ENCODE measurements at regions not wholly inside any gene's neighbourhood (a gene's known extent, or its start where the extent isn't known, plus 50 kb on each side); places are given as distances from the start of the nearest gene placed in this dataset.
A peak's percentile ranks its signal among the peaks of the same experiment; 100 is the strongest.

- Histone ChIP-seq H3K9ac (ENCODE audit: low read depth, low read length) (no peak overlapping the region), H3K4me3 (ENCODE audit: low read depth in 1 of 2, low read length in 2 of 2) (no peak overlapping the region), H3K4me1 (ENCODE audit: insufficient read depth, low read length) (no peaks in the 10 kb centered on the region), H3K9me3 (ENCODE audit: insufficient read depth, low read length, severe bottlenecking) (no peaks in the 10 kb centered on the region), H3K27me3 (ENCODE audit: insufficient read depth, low read length, poor library complexity) (no peaks in the 10 kb centered on the region), H4K20me1 (ENCODE audit: insufficient read depth, low read length) (no peaks in the 10 kb centered on the region), H3K36me3 (ENCODE audit: insufficient read depth, low read length) (no peaks in the 10 kb centered on the region), H3K27ac (ENCODE audit: low read length) (no peak overlapping the region), H3K79me2 (ENCODE audit: insufficient read depth, low read length) (no peaks in the 10 kb centered on the region), H2AFZ (ENCODE audit: low read depth, low read length) (no peak overlapping the region), H3K4me2 (ENCODE audit: insufficient read depth, low read length) (no peak overlapping the region)
- no peak for TF ChIP-seq EZH2 (IDR thresholded peaks at IDR 0.05; ENCODE audit: borderline replicate concordance, low read depth, low read length, severe bottlenecking)
- TF ChIP-seq, protein P1, sequence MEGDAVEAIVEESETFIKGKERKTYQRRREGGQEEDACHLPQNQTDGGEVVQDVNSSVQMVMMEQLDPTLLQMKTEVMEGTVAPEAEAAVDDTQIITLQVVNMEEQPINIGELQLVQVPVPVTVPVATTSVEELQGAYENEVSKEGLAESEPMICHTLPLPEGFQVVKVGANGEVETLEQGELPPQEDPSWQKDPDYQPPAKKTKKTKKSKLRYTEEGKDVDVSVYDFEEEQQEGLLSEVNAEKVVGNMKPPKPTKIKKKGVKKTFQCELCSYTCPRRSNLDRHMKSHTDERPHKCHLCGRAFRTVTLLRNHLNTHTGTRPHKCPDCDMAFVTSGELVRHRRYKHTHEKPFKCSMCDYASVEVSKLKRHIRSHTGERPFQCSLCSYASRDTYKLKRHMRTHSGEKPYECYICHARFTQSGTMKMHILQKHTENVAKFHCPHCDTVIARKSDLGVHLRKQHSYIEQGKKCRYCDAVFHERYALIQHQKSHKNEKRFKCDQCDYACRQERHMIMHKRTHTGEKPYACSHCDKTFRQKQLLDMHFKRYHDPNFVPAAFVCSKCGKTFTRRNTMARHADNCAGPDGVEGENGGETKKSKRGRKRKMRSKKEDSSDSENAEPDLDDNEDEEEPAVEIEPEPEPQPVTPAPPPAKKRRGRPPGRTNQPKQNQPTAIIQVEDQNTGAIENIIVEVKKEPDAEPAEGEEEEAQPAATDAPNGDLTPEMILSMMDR (IDR thresholded peaks at IDR 0.05; ENCODE audit: borderline replicate concordance, extremely low read depth, low read length, poor library complexity, severe bottlenecking): peak; percentile 62
- DNase-seq (peak; percentile 41), ATAC-seq (ENCODE audit: insufficient read depth, low read depth) (peak; percentile 69)
These were observed 88.8 kb upstream of the ESX1 start for GRCh38 chrX:104343428-104344129.

DNA sequence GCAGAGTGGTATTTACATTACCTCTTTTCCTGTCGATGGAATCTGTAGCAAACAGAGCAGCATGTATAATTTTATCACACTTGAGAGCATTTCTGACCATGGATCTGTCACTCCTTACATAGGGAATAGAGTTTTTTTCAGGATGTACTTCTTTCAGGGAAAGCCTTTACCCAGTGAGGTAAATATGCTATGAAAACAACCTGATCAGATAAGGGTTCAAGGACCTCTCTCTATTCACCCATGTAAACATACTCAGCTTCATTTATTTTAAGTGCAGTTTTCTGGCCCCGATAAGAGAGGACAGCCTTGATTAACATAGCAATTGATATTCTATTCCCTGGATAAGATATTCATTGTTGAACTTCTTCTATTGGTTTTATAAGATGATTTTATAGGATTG, 87.3 kb upstream of the ESX1 start:
- Histone ChIP-seq H3K9me3 (ENCODE audit: insufficient read depth, low read length, severe bottlenecking) (no peaks in the 10 kb centered on the region), H3K9ac (ENCODE audit: low read depth, low read length) (no peak overlapping the region), H3K4me1 (ENCODE audit: insufficient read depth, low read length) (no peaks in the 10 kb centered on the region), H3K79me2 (ENCODE audit: insufficient read depth, low read length) (no peaks in the 10 kb centered on the region), H3K27ac (ENCODE audit: low read length) (no peak overlapping the region), H4K20me1 (ENCODE audit: insufficient read depth, low read length) (no peaks in the 10 kb centered on the region), H2AFZ (ENCODE audit: low read depth, low read length) (no peak overlapping the region), H3K4me3 (ENCODE audit: low read depth in 1 of 2, low read length in 2 of 2) (no peak overlapping the region), H3K36me3 (ENCODE audit: insufficient read depth, low read length) (no peaks in the 10 kb centered on the region), H3K27me3 (ENCODE audit: insufficient read depth, low read length, poor library complexity) (no peaks in the 10 kb centered on the region), H3K4me2 (ENCODE audit: insufficient read depth, low read length) (no peak overlapping the region)
- TF ChIP-seq EZH2 (IDR thresholded peaks at IDR 0.05; ENCODE audit: borderline replicate concordance, low read depth, low read length, severe bottlenecking): no peak
- ATAC-seq (ENCODE audit: insufficient read depth, low read depth): no peak
- no peak for DNase-seq

- Histone ChIP-seq H3K27me3 (ENCODE audit: insufficient read depth, low read length, poor library complexity) (no peaks in the 10 kb centered on the region), H3K9me3 (ENCODE audit: insufficient read depth, low read length, severe bottlenecking) (no peaks in the 10 kb centered on the region), H3K4me2 (ENCODE audit: insufficient read depth, low read length) (no peak overlapping the region), H3K4me1 (ENCODE audit: insufficient read depth, low read length) (no peaks in the 10 kb centered on the region), H3K36me3 (ENCODE audit: insufficient read depth, low read length) (no peaks in the 10 kb centered on the region), H3K79me2 (ENCODE audit: insufficient read depth, low read length) (no peaks in the 10 kb centered on the region), H2AFZ (ENCODE audit: low read depth, low read length) (no peak overlapping the region), H3K27ac (ENCODE audit: low read length) (no peak overlapping the region), H4K20me1 (ENCODE audit: insufficient read depth, low read length) (no peaks in the 10 kb centered on the region), H3K4me3 (ENCODE audit: low read depth in 1 of 2, low read length in 2 of 2) (no peak overlapping the region), H3K9ac (ENCODE audit: low read depth, low read length) (no peak overlapping the region)
- DNase-seq: no peak
- TF ChIP-seq EZH2 (IDR thresholded peaks at IDR 0.05; ENCODE audit: borderline replicate concordance, low read depth, low read length, severe bottlenecking): no peak
- TF ChIP-seq, protein P1 (IDR thresholded peaks at IDR 0.05; ENCODE audit: borderline replicate concordance, extremely low read depth, low read length, poor library complexity, severe bottlenecking): no peak
- no peak for ATAC-seq (ENCODE audit: insufficient read depth, low read depth)
These were observed 81.0 kb upstream of the ESX1 start for GRCh38 chrX:104335756-104336155.

DNA sequence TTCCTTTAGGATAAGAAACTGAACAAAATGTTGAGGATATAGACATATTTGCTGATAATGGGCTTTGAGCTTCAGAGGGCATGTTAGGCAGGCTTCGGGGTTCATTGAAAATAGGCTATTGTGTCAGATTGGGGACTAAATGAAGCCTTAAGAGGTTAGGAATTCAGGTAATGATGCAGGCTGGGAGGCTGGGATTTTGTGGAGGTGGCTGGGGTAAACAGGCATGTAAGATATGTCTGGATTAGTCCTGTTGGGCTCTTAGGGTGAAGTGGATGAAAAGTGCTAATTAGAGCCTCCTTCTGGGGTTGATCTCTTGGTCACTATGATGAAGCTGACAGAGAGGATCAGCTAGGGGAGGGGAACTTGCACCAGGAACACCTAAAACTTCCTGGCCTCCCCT, 80.2 kb upstream of the ESX1 start:
- Histone ChIP-seq H4K20me1 (ENCODE audit: insufficient read depth, low read length) (no peaks in the 10 kb centered on the region), H3K4me1 (ENCODE audit: insufficient read depth, low read length) (no peaks in the 10 kb centered on the region), H3K9me3 (ENCODE audit: insufficient read depth, low read length, severe bottlenecking) (no peaks in the 10 kb centered on the region), H3K79me2 (ENCODE audit: insufficient read depth, low read length) (no peaks in the 10 kb centered on the region), H3K27me3 (ENCODE audit: insufficient read depth, low read length, poor library complexity) (no peaks in the 10 kb centered on the region), H3K4me2 (ENCODE audit: insufficient read depth, low read length) (no peak overlapping the region), H3K4me3 (ENCODE audit: low read depth in 1 of 2, low read length in 2 of 2) (no peak overlapping the region), H3K27ac (ENCODE audit: low read length) (no peak overlapping the region), H3K9ac (ENCODE audit: low read depth, low read length) (no peak overlapping the region), H2AFZ (ENCODE audit: low read depth, low read length) (no peak overlapping the region), H3K36me3 (ENCODE audit: insufficient read depth, low read length) (no peaks in the 10 kb centered on the region)
- DNase-seq (no peak), ATAC-seq (ENCODE audit: insufficient read depth, low read depth) (no peak)
- no peak for TF ChIP-seq EZH2 (IDR thresholded peaks at IDR 0.05; ENCODE audit: borderline replicate concordance, low read depth, low read length, severe bottlenecking)
- TF ChIP-seq, protein P1 (IDR thresholded peaks at IDR 0.05; ENCODE audit: borderline replicate concordance, extremely low read depth, low read length, poor library complexity, severe bottlenecking): no peak

Measured in DND-41 (cell line).